MCF 10A (cell line): ENCODE measurements at regions not wholly inside any gene's neighbourhood (a gene's known extent, or its start where the extent isn't known, plus 50 kb on each side); places are given as distances from the start of the nearest gene placed in this dataset.

Experiments
- BruUV-seq: library from RNA; stranded (reverse); fragments of 400-500 nt; replicated peaks from 2 replicates; lab custom pipeline; 2021; lab: Mats Ljungman, UMichigan
- CTCF ChIA-PET: fragments of 300-600 bp; sonication (Branson Sonifier 250); formaldehyde crosslinking; extraction: SDS; loops from one replicate; lab custom pipeline; 2021; ENCODE audit warnings: antibody characterized with exemption, inconsistent platforms; lab: Yijun Ruan, JAX
- POLR2A ChIA-PET: fragments of 300-600, 350-650 bp; sonication (Branson Sonifier 250); formaldehyde crosslinking; extraction: SDS; loops from one replicate; lab custom pipeline; 2020; ENCODE audit warnings: antibody characterized with exemption, inconsistent platforms; lab: Yijun Ruan, JAX
- DNase-seq: peaks from one replicate; pipeline ENCODE4 v3.0.0-alpha.2; 2018; ENCODE audit not compliant: unreplicated experiment
- H3K27ac Mint-ChIP-seq: one replicate; pipeline ENCODE4 v1.8.0; 2022; ENCODE audit warnings: mild to moderate bottlenecking, low read depth, mixed read lengths; ENCODE audit not compliant: unreplicated experiment
- H3K27me3 Mint-ChIP-seq: one replicate; pipeline ENCODE4 v1.8.0; 2022; ENCODE audit warnings: mixed read lengths; ENCODE audit not compliant: insufficient read depth, unreplicated experiment
- H3K36me3 Mint-ChIP-seq: one replicate; pipeline ENCODE4 v1.8.0; 2022; ENCODE audit warnings: mild to moderate bottlenecking, moderate library complexity, mixed read lengths; ENCODE audit not compliant: insufficient read depth, unreplicated experiment
- H3K4me1 Mint-ChIP-seq: one replicate; pipeline ENCODE4 v1.8.0; 2022; ENCODE audit warnings: mixed read lengths; ENCODE audit not compliant: insufficient read depth, unreplicated experiment
- H3K4me3 Mint-ChIP-seq: one replicate; pipeline ENCODE4 v1.8.0; 2022; ENCODE audit warnings: mild to moderate bottlenecking, moderate library complexity, mixed read lengths; ENCODE audit not compliant: unreplicated experiment
- H3K9me3 Mint-ChIP-seq: one replicate; pipeline ENCODE4 v1.8.0; 2022; ENCODE audit warnings: mixed read lengths; ENCODE audit not compliant: unreplicated experiment
- intact Hi-C: fragments of 100-400 bp; cut with micrococcal nuclease; formaldehyde crosslinking; loops from 2 replicates; pipeline ENCODE4 v1.14.1; 2022
- TF ChIP-seq, protein P1 (sequence below): fragments of 200-600 bp; IDR thresholded peaks from one replicate; pipeline ENCODE4 v1.8.0; 2022; ENCODE audit warnings: antibody characterized with exemption, mild to moderate bottlenecking; ENCODE audit not compliant: unreplicated experiment

DNA sequence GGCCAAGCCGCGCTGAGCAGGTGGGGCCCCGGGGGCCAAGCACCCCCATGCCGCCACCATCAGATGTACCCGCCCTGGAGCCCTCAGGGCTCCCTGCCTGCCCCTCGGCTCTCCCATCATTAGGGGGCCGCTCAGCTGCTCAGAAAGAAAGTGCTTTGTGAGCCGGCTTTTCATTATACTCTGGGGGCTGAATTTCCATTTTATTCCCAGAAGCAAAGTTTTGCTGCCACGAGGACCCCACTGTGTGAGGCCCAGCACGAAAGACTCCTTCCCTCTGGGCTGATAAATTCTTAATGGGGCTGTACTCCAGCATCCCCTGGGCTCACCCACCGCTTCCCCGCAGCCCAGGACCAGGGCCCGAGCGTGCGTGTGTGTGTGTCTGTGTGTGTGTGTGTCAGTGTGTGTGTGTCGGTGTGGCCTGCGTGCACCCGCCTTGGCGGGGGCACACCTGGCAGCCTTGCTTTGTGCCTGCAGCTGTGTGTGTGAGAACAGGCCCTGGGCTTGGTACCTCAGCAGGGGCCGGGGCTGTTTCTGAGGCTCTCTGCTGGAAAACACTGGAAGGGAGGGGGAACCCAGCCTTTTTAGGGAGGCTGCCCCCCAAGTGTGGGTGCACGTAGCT is 103.0 kb upstream of the GSE1 start:
- BruUV-seq = no TSS peak
- H3K4me3 Mint-ChIP-seq = no peak overlapping the region
- ChIA-PET CTCF (interaction anchor here (0.6 to 0.8 kb wide), 2 partner anchors 101 to 394 kb away, joined by 3 read pairs; no protein-coding TSS in a partner anchor), POLR2A (no interaction called here)
- no peaks in the 10 kb centered on the region for H3K9me3 Mint-ChIP-seq
- DNase-seq = no peak
- TF ChIP-seq, protein P1, sequence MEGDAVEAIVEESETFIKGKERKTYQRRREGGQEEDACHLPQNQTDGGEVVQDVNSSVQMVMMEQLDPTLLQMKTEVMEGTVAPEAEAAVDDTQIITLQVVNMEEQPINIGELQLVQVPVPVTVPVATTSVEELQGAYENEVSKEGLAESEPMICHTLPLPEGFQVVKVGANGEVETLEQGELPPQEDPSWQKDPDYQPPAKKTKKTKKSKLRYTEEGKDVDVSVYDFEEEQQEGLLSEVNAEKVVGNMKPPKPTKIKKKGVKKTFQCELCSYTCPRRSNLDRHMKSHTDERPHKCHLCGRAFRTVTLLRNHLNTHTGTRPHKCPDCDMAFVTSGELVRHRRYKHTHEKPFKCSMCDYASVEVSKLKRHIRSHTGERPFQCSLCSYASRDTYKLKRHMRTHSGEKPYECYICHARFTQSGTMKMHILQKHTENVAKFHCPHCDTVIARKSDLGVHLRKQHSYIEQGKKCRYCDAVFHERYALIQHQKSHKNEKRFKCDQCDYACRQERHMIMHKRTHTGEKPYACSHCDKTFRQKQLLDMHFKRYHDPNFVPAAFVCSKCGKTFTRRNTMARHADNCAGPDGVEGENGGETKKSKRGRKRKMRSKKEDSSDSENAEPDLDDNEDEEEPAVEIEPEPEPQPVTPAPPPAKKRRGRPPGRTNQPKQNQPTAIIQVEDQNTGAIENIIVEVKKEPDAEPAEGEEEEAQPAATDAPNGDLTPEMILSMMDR = no peak
- intact Hi-C loops = no loop called here
- H3K36me3 Mint-ChIP-seq = peaks cover 11% of the 10 kb centered on the region
- H3K27me3 Mint-ChIP-seq = no peaks in the 10 kb centered on the region
- peaks cover 13% of the 10 kb centered on the region for H3K4me1 Mint-ChIP-seq
- H3K27ac Mint-ChIP-seq = no peak overlapping the region

DNA sequence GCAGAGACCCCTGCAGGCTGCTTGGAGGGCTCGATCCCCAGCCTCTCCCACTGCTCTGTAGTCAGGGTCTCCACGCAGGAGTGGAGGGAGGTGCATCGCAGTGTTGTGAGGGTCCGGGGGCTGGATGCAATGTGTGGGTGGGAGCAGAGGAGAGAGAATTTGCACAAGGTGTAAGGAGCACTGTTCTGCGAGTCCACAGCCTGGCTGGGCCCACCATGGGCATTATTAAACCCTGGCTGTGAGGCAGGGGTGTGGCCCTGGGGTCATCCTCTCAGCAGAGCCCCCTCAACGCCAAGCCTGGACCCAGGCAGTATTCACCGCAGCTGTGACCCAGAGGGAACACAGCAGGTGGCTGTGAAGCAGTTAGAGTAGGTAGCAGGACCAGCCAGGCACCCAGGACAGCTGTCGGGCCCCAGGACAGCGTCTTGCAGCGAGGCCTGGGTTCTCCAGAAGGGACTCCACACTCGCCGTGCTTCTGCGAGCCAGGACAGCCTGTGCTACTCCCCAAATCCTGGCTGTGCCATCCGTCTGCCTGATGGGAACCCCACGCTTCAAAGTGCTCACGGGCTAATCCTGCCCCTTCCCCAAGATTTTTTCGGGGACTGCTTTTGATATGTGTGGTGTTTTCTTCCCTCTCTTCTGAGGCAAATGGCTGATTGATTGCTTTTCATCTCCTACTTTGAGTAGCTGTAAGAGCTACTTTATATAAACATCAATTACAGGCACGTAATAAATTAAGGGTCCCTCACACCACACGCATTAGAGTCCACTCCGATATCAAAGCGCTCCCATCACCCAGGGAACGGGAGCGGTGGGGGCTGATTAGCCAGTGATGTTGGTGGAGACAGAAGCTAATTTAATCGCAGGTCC is 100.9 kb upstream of the GSE1 start:
- H3K36me3 Mint-ChIP-seq = peaks cover 8% of the 10 kb centered on the region
- H3K27ac Mint-ChIP-seq = no peak overlapping the region
- no peaks in the 10 kb centered on the region for H3K27me3 Mint-ChIP-seq
- no peak for DNase-seq
- no TSS peak for BruUV-seq
- intact Hi-C loops = no loop called here
- no peak overlapping the region for H3K4me3 Mint-ChIP-seq
- ChIA-PET POLR2A (interaction anchor here (0.5 to 3.8 kb wide), 4 partner anchors 42 to 101 kb away, joined by 3 to 31 read pairs (median 6); partner anchors contain the start of gene GSE1), CTCF (interaction anchor here (0.8 to 1.5 kb wide), 4 partner anchors 28 to 99 kb away, joined by 3 to 12 read pairs (median 4); no protein-coding TSS in a partner anchor)
- no peaks in the 10 kb centered on the region for H3K9me3 Mint-ChIP-seq
- peaks cover 17% of the 10 kb centered on the region for H3K4me1 Mint-ChIP-seq
- TF ChIP-seq, protein P1 = no peak

DNA sequence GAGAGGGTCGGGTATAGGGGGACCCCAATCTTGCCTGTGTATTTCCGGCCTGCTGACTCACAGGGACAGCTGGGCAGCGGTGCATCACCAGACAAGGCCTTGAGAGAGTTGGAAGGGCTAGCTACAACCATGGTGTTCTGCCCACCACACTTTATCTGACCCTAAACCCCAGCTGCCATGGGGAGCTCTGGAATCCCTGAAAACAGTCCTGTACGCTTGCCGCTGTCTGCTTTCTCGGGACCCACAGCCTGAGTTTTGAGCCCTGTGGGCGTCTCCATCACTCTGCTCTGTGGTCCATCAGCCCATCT is 100.4 kb upstream of the GSE1 start:
- H3K4me3 Mint-ChIP-seq = no peak overlapping the region
- no TSS peak for BruUV-seq
- H3K36me3 Mint-ChIP-seq = peaks cover 5% of the 10 kb centered on the region

More for the DNA sequence above, 100.4 kb upstream of the GSE1 start:
- Mint-ChIP-seq H3K27me3 (no peaks in the 10 kb centered on the region), H3K27ac (no peak overlapping the region), H3K4me1 (peaks cover 17% of the 10 kb centered on the region), H3K9me3 (no peaks in the 10 kb centered on the region)
- TF ChIP-seq, protein P1 = no peak
- intact Hi-C loops = no loop called here
- DNase-seq = no peak
- CTCF ChIA-PET = interaction anchor here (0.5 to 1.5 kb wide), 7 partner anchors 28 to 250 kb away, joined by 3 to 12 read pairs (median 4); no protein-coding TSS in a partner anchor
- POLR2A ChIA-PET = interaction anchor here (1.0 to 3.8 kb wide), 3 partner anchors 41 to 100 kb away, joined by 4 to 31 read pairs (median 9); partner anchors contain the start of gene GSE1
